GM21390 (cell line): ENCODE measurements at regions not wholly inside any gene's neighbourhood (a gene's known extent, or its start where the extent isn't known, plus 50 kb on each side); places are given as distances from the start of the nearest gene placed in this dataset.

ENCODE experiments used
- ATAC-seq: cut with Tn5 transposase; IDR thresholded peaks from one replicate; pipeline ENCODE4 v1.9.1; 2021; ENCODE audit not compliant: unreplicated experiment

- no peak for ATAC-seq
These were observed 931.1 kb upstream of the TENM3 start for GRCh38 chr4:181312066-181312465.

- no peak for ATAC-seq
These were observed 923.6 kb upstream of the TENM3 start for GRCh38 chr4:181319629-181320028.

- ATAC-seq, result peak; percentile 93
These were observed 920.1 kb upstream of the TENM3 start for GRCh38 chr4:181323061-181323460.

GRCh38 chr4:181330654-181331201 is 912.5 kb upstream of the TENM3 start:
- no peak for ATAC-seq

GRCh38 chr4:181331214-181331613 is 912.0 kb upstream of the TENM3 start:
- no peak for ATAC-seq

GRCh38 chr4:181345931-181346330 is 897.3 kb upstream of the TENM3 start:
- no peak for ATAC-seq

GRCh38 chr4:181350615-181351415 is 892.4 kb upstream of the TENM3 start:
- no peak for ATAC-seq

- no peak for ATAC-seq
These were observed 878.7 kb upstream of the TENM3 start for GRCh38 chr4:181364504-181364903.

GRCh38 chr4:181365671-181366070 is 877.5 kb upstream of the TENM3 start:
- ATAC-seq, result no peak

GRCh38 chr4:181372014-181372413 is 871.2 kb upstream of the TENM3 start:
- no peak for ATAC-seq

GRCh38 chr4:181376058-181376457 is 867.1 kb upstream of the TENM3 start:
- ATAC-seq, result no peak

- ATAC-seq, result no peak
These were observed 855.1 kb upstream of the TENM3 start for GRCh38 chr4:181388061-181388460.

GRCh38 chr4:181416966-181417365 is 826.2 kb upstream of the TENM3 start:
- ATAC-seq, result no peak

GRCh38 chr4:181418496-181418895 is 824.7 kb upstream of the TENM3 start:
- ATAC-seq, result no peak

- ATAC-seq, result no peak
These were observed 822.3 kb upstream of the TENM3 start for GRCh38 chr4:181420950-181421349.

- no peak for ATAC-seq
These were observed 818.7 kb upstream of the TENM3 start for GRCh38 chr4:181424362-181425016.

GRCh38 chr4:181427076-181427475 is 816.1 kb upstream of the TENM3 start:
- no peak for ATAC-seq

GRCh38 chr4:181431006-181431405 is 812.2 kb upstream of the TENM3 start:
- ATAC-seq, result no peak

- ATAC-seq, result no peak
These were observed 811.5 kb upstream of the TENM3 start for GRCh38 chr4:181431661-181432060.

GRCh38 chr4:181432335-181432734 is 810.9 kb upstream of the TENM3 start:
- ATAC-seq, result no peak

- no peak for ATAC-seq
These were observed 805.3 kb upstream of the TENM3 start for GRCh38 chr4:181437895-181438294.

- no peak for ATAC-seq
These were observed 804.6 kb upstream of the TENM3 start for GRCh38 chr4:181438641-181439040.
